ENCODE measurements at regions not wholly inside any gene's neighbourhood (a gene's known extent, or its start where the extent isn't known, plus 50 kb on each side); places are given as distances from the start of the nearest gene placed in this dataset.

- peaks cover 1 to 20% (median 5%) of the 10 kb centered on the region in 5 donors for H3K27me3 Mint-ChIP-seq
- no peak for ATAC-seq
- H3K9me3 Mint-ChIP-seq, result no peaks in the 10 kb centered on the region
- DNase-seq, result no peak
- no peaks in the 10 kb centered on the region for H3K36me3 Mint-ChIP-seq
- no peak overlapping the region for H3K27ac Mint-ChIP-seq
- H3K4me1 Mint-ChIP-seq, result no peaks in the 10 kb centered on the region
- POLR2A ChIA-PET, result no interaction called here
- H3K4me3 Mint-ChIP-seq, result no peak overlapping the region
Observed at GRCh38 chr16:87093804-87094555, 223.2 kb downstream of the C16orf95 start.

- Mint-ChIP-seq H3K27me3 (peaks cover 1 to 20% (median 5%) of the 10 kb centered on the region in 5 donors), H3K36me3 (no peaks in the 10 kb centered on the region), H3K27ac (no peak overlapping the region), H3K4me1 (no peaks in the 10 kb centered on the region), H3K9me3 (no peaks in the 10 kb centered on the region), H3K4me3 (no peak overlapping the region)
- POLR2A ChIA-PET, result no interaction called here
- DNase-seq, result no peak
- ATAC-seq, result no peak
Observed at GRCh38 chr16:87094556-87094865, 222.7 kb downstream of the C16orf95 start.

- Mint-ChIP-seq H3K27me3 (peaks cover 1 to 20% (median 5%) of the 10 kb centered on the region in 5 donors), H3K4me1 (no peaks in the 10 kb centered on the region), H3K4me3 (no peak overlapping the region), H3K36me3 (no peaks in the 10 kb centered on the region), H3K27ac (no peak overlapping the region), H3K9me3 (no peaks in the 10 kb centered on the region)
- POLR2A ChIA-PET, result no interaction called here
- ATAC-seq (no peak), DNase-seq (no peak)
Observed at GRCh38 chr16:87095271-87095670, 221.9 kb downstream of the C16orf95 start.

- no peak for ATAC-seq
- no peak for DNase-seq
- POLR2A ChIA-PET, result no interaction called here
- Mint-ChIP-seq H3K27ac (no peak overlapping the region), H3K4me3 (no peak overlapping the region), H3K4me1 (no peaks in the 10 kb centered on the region), H3K9me3 (no peaks in the 10 kb centered on the region), H3K36me3 (no peaks in the 10 kb centered on the region), H3K27me3 (peaks cover 2 to 20% (median 5%) of the 10 kb centered on the region in 5 donors)
Observed at GRCh38 chr16:87096746-87097333, 220.4 kb downstream of the C16orf95 start.

- no peaks in the 10 kb centered on the region for H3K4me1 Mint-ChIP-seq
- H3K9me3 Mint-ChIP-seq, result no peaks in the 10 kb centered on the region
- H3K4me3 Mint-ChIP-seq, result no peak overlapping the region
- POLR2A ChIA-PET, result no interaction called here
- H3K36me3 Mint-ChIP-seq, result no peaks in the 10 kb centered on the region
- ATAC-seq (no peak), DNase-seq (no peak)
- no peak overlapping the region for H3K27ac Mint-ChIP-seq
- peaks cover 2 to 18% (median 6%) of the 10 kb centered on the region in 5 donors for H3K27me3 Mint-ChIP-seq
Observed at GRCh38 chr16:87098361-87098760, 218.8 kb downstream of the C16orf95 start.

- peaks cover 0 to under 1% (median 0%) of the 10 kb centered on the region in 9 donors for H3K9me3 Mint-ChIP-seq
- no peaks in the 10 kb centered on the region for H3K4me1 Mint-ChIP-seq
- no peak for DNase-seq
- H3K27me3 Mint-ChIP-seq, result peaks cover 2 to 18% (median 6%) of the 10 kb centered on the region in 5 donors
- H3K27ac Mint-ChIP-seq, result no peak overlapping the region
- ATAC-seq, result no peak
- H3K36me3 Mint-ChIP-seq, result peaks cover 0 to under 1% (median 0%) of the 10 kb centered on the region in 3 donors
- no peak overlapping the region for H3K4me3 Mint-ChIP-seq
- POLR2A ChIA-PET, result no interaction called here
Observed at GRCh38 chr16:87098976-87099720, 218.0 kb downstream of the C16orf95 start.

- Mint-ChIP-seq H3K4me1 (no peaks in the 10 kb centered on the region), H3K4me3 (no peak overlapping the region), H3K27me3 (peaks cover 0 to 15% (median 7%) of the 10 kb centered on the region in 5 donors), H3K36me3 (peaks cover 0 to 3% (median 0%) of the 10 kb centered on the region in 3 donors), H3K9me3 (peaks cover 0 to 8% (median 0%) of the 10 kb centered on the region in 9 donors), H3K27ac (no peak overlapping the region)
- no peak for ATAC-seq
- no peak for DNase-seq
- POLR2A ChIA-PET, result no interaction called here
Observed at GRCh38 chr16:87100306-87101058, 216.7 kb downstream of the C16orf95 start.

- H3K4me3 Mint-ChIP-seq, result no peak overlapping the region
- peaks cover 0 to 8% (median 0%) of the 10 kb centered on the region in 9 donors for H3K9me3 Mint-ChIP-seq
- H3K27ac Mint-ChIP-seq, result no peak overlapping the region
- peaks cover 3 to 11% (median 7%) of the 10 kb centered on the region in 5 donors for H3K27me3 Mint-ChIP-seq
- DNase-seq (no peak), ATAC-seq (no peak)
- POLR2A ChIA-PET, result no interaction called here
- H3K4me1 Mint-ChIP-seq, result no peaks in the 10 kb centered on the region
- H3K36me3 Mint-ChIP-seq, result peaks cover 0 to 3% (median 0%) of the 10 kb centered on the region in 3 donors
Observed at GRCh38 chr16:87101903-87102302, 215.3 kb downstream of the C16orf95 start.

GRCh38 chr16:87107201-87107600 is 210.0 kb downstream of the C16orf95 start:
- no peak for ATAC-seq
- POLR2A ChIA-PET, result no interaction called here

GRCh38 chr16:87108278-87108677 is 208.9 kb downstream of the C16orf95 start:
- ATAC-seq (no peak), DNase-seq (no peak)
- no peak overlapping the region for H3K4me3 Mint-ChIP-seq
- no peaks in the 10 kb centered on the region for H3K4me1 Mint-ChIP-seq
- H3K9me3 Mint-ChIP-seq, result peaks cover 0 to 8% (median 0%) of the 10 kb centered on the region in 9 donors
- POLR2A ChIA-PET, result no interaction called here
- peaks cover 0 to 3% (median 0%) of the 10 kb centered on the region in 3 donors for H3K36me3 Mint-ChIP-seq
- H3K27ac Mint-ChIP-seq, result no peak overlapping the region
- peaks cover 0 to 25% (median 7%) of the 10 kb centered on the region in 5 donors for H3K27me3 Mint-ChIP-seq

More at GRCh38 chr16:87107201-87107600, 210.0 kb downstream of the C16orf95 start:
- Mint-ChIP-seq H3K27me3 (peaks cover 0 to 25% (median 7%) of the 10 kb centered on the region in 5 donors), H3K4me3 (no peak overlapping the region), H3K4me1 (no peaks in the 10 kb centered on the region), H3K9me3 (peaks cover 0 to 8% (median 0%) of the 10 kb centered on the region in 9 donors), H3K36me3 (peaks cover 0 to 3% (median 0%) of the 10 kb centered on the region in 3 donors), H3K27ac (no peak overlapping the region)
- DNase-seq, result no peak

- ATAC-seq, result no peak
- Mint-ChIP-seq H3K27ac (no peak overlapping the region), H3K27me3 (peaks cover 0 to 25% (median 7%) of the 10 kb centered on the region in 5 donors), H3K4me3 (no peak overlapping the region), H3K36me3 (peaks cover 0 to 3% (median 0%) of the 10 kb centered on the region in 3 donors), H3K9me3 (peaks cover 0 to 8% (median 0%) of the 10 kb centered on the region in 9 donors), H3K4me1 (no peaks in the 10 kb centered on the region)
- DNase-seq, result no peak
- POLR2A ChIA-PET, result no interaction called here
Observed at GRCh38 chr16:87108941-87109340, 208.3 kb downstream of the C16orf95 start.

GRCh38 chr16:87114832-87115231 is 202.4 kb downstream of the C16orf95 start:
- ATAC-seq (no peak), DNase-seq (no peak)
- H3K36me3 Mint-ChIP-seq, result no peaks in the 10 kb centered on the region
- H3K4me1 Mint-ChIP-seq, result peaks cover 0 to 2% (median 0%) of the 10 kb centered on the region in 4 donors
- POLR2A ChIA-PET, result no interaction called here
- no peak overlapping the region for H3K27ac Mint-ChIP-seq
- no peak overlapping the region for H3K4me3 Mint-ChIP-seq
- no peaks in the 10 kb centered on the region for H3K9me3 Mint-ChIP-seq
- H3K27me3 Mint-ChIP-seq, result peaks cover 2 to 20% (median 12%) of the 10 kb centered on the region in 5 donors
